Brain microvascular endothelial cell (primary cell): ENCODE measurements at regions not wholly inside any gene's neighbourhood (a gene's known extent, or its start where the extent isn't known, plus 50 kb on each side); places are given as distances from the start of the nearest gene placed in this dataset.
A peak's percentile ranks its signal among the peaks of the same experiment; 100 is the strongest.

ENCODE experiments used
- DNase-seq: peaks from one replicate; pipeline ENCODE4 v3.0.0-alpha.2; 2020
- H3K27ac ChIP-seq: fragments of 250-450 bp; sonication (Bioruptor Pico); 2 replicates; pipeline ENCODE4 v1.5.1; 2020; ENCODE audit warnings: mild to moderate bottlenecking, moderate library complexity
- H3K27me3 ChIP-seq: fragments of 250-450 bp; sonication (Bioruptor Pico); replicated peaks from 2 replicates; pipeline ENCODE4 v1.5.1; 2020; ENCODE audit warnings: mild to moderate bottlenecking
- H3K36me3 ChIP-seq: fragments of 250-450 bp; sonication (Bioruptor Pico); replicated peaks from 2 replicates; pipeline ENCODE4 v1.5.1; 2020; ENCODE audit warnings: mild to moderate bottlenecking
- H3K4me3 ChIP-seq: 2 replicates; pipeline ENCODE4 v1.5.1; 2011; ENCODE audit warnings: low read depth, mild to moderate bottlenecking, control low read depth, low read length, moderate library complexity
- in situ Hi-C: cut with HindIII; loops from 2 replicates; pipeline ENCODE4 v1.10.0; 2017; ENCODE audit warnings: low sequenced_read_pairs, low pct_ligation_motif_present
- TF ChIP-seq, protein P1 (sequence below): IDR thresholded peaks from 2 replicates; pipeline ENCODE4 v1.5.1; 2011; ENCODE audit warnings: low read depth, mild to moderate bottlenecking, moderate library complexity, low read length, control low read depth, inconsistent platforms; ENCODE audit errors: missing control alignments

DNA sequence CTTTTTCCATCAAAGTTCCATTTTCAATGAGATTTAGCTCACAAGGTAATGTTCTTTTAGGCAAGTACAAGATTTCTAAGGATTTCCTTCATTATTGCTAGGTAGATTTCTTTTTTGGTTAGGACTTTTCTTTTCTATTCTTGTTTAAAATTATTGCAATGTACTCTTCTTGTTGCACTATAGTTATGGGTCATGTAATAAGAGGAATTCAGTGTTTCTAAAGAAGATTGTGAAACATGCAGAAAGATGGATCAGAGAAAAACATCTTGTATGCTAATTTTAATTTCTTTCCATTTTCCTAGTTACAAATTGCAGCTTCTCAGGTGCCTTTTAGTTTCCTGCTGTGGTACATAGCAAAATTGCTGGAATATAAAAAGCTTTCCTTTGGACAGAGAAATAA lies 56.1 kb downstream of the BTG1 start:
- in situ Hi-C loops = no loop called here
- no peak for DNase-seq
- no peaks in the 10 kb centered on the region for H3K36me3 ChIP-seq
- H3K4me3 ChIP-seq = no peak overlapping the region
- H3K27me3 ChIP-seq = no peaks in the 10 kb centered on the region
- no peak overlapping the region for H3K27ac ChIP-seq
- TF ChIP-seq, protein P1, sequence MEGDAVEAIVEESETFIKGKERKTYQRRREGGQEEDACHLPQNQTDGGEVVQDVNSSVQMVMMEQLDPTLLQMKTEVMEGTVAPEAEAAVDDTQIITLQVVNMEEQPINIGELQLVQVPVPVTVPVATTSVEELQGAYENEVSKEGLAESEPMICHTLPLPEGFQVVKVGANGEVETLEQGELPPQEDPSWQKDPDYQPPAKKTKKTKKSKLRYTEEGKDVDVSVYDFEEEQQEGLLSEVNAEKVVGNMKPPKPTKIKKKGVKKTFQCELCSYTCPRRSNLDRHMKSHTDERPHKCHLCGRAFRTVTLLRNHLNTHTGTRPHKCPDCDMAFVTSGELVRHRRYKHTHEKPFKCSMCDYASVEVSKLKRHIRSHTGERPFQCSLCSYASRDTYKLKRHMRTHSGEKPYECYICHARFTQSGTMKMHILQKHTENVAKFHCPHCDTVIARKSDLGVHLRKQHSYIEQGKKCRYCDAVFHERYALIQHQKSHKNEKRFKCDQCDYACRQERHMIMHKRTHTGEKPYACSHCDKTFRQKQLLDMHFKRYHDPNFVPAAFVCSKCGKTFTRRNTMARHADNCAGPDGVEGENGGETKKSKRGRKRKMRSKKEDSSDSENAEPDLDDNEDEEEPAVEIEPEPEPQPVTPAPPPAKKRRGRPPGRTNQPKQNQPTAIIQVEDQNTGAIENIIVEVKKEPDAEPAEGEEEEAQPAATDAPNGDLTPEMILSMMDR = no peak

DNA sequence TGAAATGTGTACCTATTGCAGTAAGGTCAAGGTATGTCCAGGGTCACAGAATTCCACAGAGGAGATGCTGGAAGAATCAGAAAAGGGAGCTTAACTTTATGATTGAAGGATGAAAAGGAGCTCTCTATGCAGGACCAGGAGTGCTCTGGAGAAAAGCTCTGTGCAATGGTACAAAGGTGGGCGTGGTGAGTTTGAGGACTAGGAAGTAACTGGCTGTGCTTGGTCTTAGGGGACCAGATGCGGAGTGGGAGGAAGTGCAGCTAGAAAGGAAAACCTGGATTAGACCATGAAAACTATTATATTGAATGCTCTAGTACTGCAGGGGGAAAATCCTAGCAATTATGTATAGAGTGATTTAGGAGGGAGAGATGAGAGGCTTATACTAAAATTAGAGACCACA lies 56.8 kb downstream of the BTG1 start:
- TF ChIP-seq, protein P1 = no peak
- Histone ChIP-seq H3K27me3 (no peaks in the 10 kb centered on the region), H3K36me3 (no peaks in the 10 kb centered on the region), H3K27ac (no peak overlapping the region), H3K4me3 (no peak overlapping the region)
- DNase-seq = no peak
- in situ Hi-C loops = no loop called here

DNA sequence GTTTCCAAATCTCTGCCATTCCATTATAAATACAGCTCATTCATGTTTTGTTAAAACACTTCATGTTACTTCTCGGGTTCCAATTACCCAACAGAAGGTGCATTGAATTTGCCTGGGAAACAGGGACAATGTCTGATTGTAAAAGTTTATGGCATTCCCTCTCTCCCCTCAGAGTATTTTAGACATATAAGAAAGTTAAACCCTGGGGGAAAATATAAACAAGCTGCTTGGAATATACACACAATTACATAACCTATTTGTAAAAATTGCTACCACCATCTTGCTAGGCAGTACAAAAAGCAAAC lies 60.0 kb downstream of the BTG1 start:
- Histone ChIP-seq H3K27ac (no peak overlapping the region), H3K4me3 (no peak overlapping the region), H3K36me3 (no peaks in the 10 kb centered on the region), H3K27me3 (no peaks in the 10 kb centered on the region)
- in situ Hi-C loops = no loop called here
- TF ChIP-seq, protein P1 = no peak
- DNase-seq = no peak

DNA sequence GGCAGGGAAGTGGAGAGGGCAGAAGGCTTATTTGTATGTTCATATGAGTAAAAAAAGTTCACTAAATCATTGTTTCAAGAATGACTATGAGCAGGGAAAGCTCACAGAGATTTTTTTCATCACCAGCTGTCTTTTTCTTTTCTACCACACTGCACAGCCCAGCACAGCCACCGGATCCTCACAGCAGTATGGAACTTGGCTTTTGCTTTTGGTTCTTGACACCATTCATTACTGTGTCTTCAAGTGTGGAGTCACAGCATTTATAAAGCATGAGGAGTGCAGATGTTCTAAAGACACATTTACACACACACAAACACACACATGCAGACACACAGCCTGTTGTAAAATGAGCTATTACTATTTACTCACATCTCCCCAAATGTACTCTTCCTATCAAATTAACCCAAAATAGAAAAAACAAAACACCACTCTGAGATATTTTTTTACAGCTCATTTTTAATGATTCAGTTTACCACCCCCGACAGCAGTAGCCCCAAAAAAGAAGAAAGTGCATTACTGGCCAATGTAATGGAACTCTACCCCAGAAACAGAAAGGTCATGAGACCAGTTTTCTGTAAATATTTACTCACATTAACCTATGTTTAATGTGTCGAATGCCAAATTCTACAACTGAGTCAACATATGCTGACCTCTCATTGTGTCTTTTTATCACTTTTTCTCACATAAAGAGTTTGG lies 60.5 kb downstream of the BTG1 start:
- no peak overlapping the region for H3K27ac ChIP-seq
- no peak overlapping the region for H3K4me3 ChIP-seq
- no peaks in the 10 kb centered on the region for H3K27me3 ChIP-seq
- no peak for DNase-seq
- in situ Hi-C loops = no loop called here
- TF ChIP-seq, protein P1 = no peak
- no peaks in the 10 kb centered on the region for H3K36me3 ChIP-seq

DNA sequence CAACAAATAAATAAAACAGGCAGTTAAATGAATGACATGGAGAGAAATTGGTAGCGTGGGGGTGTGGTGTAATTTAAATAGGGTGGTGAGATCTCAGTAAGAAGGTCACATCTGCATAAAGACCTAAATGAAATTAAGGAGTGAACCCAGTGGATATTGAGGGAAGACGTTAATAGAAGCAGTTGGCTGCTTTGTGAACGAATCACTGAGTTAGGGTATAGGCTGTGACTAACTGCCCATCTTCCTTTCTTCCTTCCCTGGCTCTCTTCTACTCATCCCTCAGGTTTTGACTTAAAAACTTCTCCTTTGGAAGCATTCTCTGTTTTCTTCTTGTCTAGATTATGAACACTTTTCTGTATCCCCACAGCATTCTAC lies 64.7 kb downstream of the BTG1 start:
- DNase-seq = no peak
- Histone ChIP-seq H3K27me3 (no peaks in the 10 kb centered on the region), H3K36me3 (no peaks in the 10 kb centered on the region), H3K27ac (peak overlapping the region; percentile 96), H3K4me3 (no peak overlapping the region)
- in situ Hi-C loops = no loop called here
- TF ChIP-seq, protein P1 = no peak

DNA sequence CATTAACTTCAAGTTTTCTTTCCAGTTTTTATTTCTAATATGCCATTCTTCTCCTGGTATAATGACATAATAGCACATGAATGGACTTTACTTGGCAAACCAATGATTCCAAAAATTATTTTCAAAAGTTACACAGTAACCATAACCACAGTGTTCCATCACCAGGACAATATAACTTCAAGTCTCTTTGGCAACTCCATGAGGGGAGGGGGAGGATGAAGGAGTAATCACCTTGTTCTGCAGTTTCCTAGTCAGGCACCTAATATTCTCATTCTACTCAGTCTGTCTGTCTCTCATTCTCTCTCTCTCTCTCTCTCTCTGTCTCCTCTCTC lies 66.6 kb downstream of the BTG1 start:
- Histone ChIP-seq H3K27me3 (no peaks in the 10 kb centered on the region), H3K36me3 (no peaks in the 10 kb centered on the region), H3K27ac (peak overlapping the region; percentile 96), H3K4me3 (no peak overlapping the region)
- in situ Hi-C loops = no loop called here
- TF ChIP-seq, protein P1 = no peak
- DNase-seq = no peak
